KMS-11 (cell line): ENCODE measurements at regions not wholly inside any gene's neighbourhood (a gene's known extent, or its start where the extent isn't known, plus 50 kb on each side); places are given as distances from the start of the nearest gene placed in this dataset.
"Not testable (repeated sequence)": the region's sequence is repeated elsewhere in the genome, so short reads cannot be mapped to it uniquely, and the experiment has no call there.

ENCODE experiments used
- H2AFZ ChIP-seq: fragments of 200-600 bp; sonication (generic); 2 replicates; pipeline ENCODE4 v1.6.1; 2016; ENCODE audit warnings: antibody characterized with exemption, mixed run types, low read depth
- H3K27ac ChIP-seq: fragments of 200-600 bp; sonication (generic); 2 replicates; pipeline ENCODE4 v1.6.1; 2016; ENCODE audit warnings: mild to moderate bottlenecking, mixed run types
- H3K27me3 ChIP-seq: fragments of 200-600 bp; sonication (generic); 2 replicates; pipeline ENCODE4 v1.6.1; 2017; ENCODE audit warnings: mild to moderate bottlenecking, low read depth, mixed run types, moderate library complexity; ENCODE audit not compliant: insufficient read depth
- H3K36me3 ChIP-seq: fragments of 200-600 bp; sonication (generic); 2 replicates; pipeline ENCODE4 v1.6.1; 2017; ENCODE audit warnings: mild to moderate bottlenecking, mixed run types; ENCODE audit not compliant: insufficient read depth
- H3K4me1 ChIP-seq: fragments of 200-600 bp; sonication (generic); 2 replicates; pipeline ENCODE4 v1.6.1; 2016; ENCODE audit warnings: mild to moderate bottlenecking, low read depth, mixed run types; ENCODE audit not compliant: poor library complexity, severe bottlenecking
- H3K4me2 ChIP-seq: fragments of 200-600 bp; sonication (generic); 2 replicates; pipeline ENCODE4 v1.7.0; 2016; ENCODE audit warnings: mild to moderate bottlenecking, mixed run types
- H3K4me3 ChIP-seq: fragments of 200-600 bp; sonication (generic); IDR thresholded peaks from 2 replicates; pipeline ENCODE4 v1.6.1; 2017; ENCODE audit warnings: low read depth, low read length, mixed read lengths; ENCODE audit not compliant: insufficient read depth
- H3K79me2 ChIP-seq: fragments of 200-600 bp; sonication (generic); 2 replicates; pipeline ENCODE4 v1.6.1; 2016; ENCODE audit warnings: low read depth, mixed run types; ENCODE audit not compliant: insufficient read depth
- H3K9ac ChIP-seq: fragments of 200-600 bp; sonication (generic); 2 replicates; pipeline ENCODE4 v1.6.1; 2016; ENCODE audit warnings: mild to moderate bottlenecking, mixed run types
- H4K20me1 ChIP-seq: fragments of 200-600 bp; sonication (generic); 2 replicates; pipeline ENCODE4 v1.6.1; 2016; ENCODE audit warnings: mild to moderate bottlenecking, mixed run types; ENCODE audit not compliant: insufficient read depth
- CTCF ChIP-seq: fragments of 200-600 bp; sonication (generic); conservative IDR thresholded peaks from 2 replicates; pipeline ENCODE4 v1.6.1; 2017; ENCODE audit warnings: low read depth, mild to moderate bottlenecking, antibody characterized with exemption, low read length, moderate library complexity, mixed read lengths

GRCh38 chr21:35556536-35556935, 503.8 kb downstream of the SETD4 start:
- H3K4me1 ChIP-seq: no peaks in the 10 kb centered on the region
- H3K27ac ChIP-seq: no peak overlapping the region
- H3K4me3 ChIP-seq: no peak overlapping the region
- TF ChIP-seq CTCF: no peak
- no peak overlapping the region for H3K9ac ChIP-seq
- no peak overlapping the region for H3K4me2 ChIP-seq
- H2AFZ ChIP-seq: no peak overlapping the region
- H3K36me3 ChIP-seq: no peaks in the 10 kb centered on the region
- no peaks in the 10 kb centered on the region for H4K20me1 ChIP-seq
- H3K27me3 ChIP-seq: no peaks in the 10 kb centered on the region
- no peaks in the 10 kb centered on the region for H3K79me2 ChIP-seq

GRCh38 chr21:35552483-35552882, 503.4 kb upstream of the RUNX1 start:
- H3K27ac ChIP-seq, H3K27me3 ChIP-seq, H3K79me2 ChIP-seq, H3K36me3 ChIP-seq, H3K4me1 ChIP-seq, H4K20me1 ChIP-seq, H3K4me3 ChIP-seq, H3K4me2 ChIP-seq, H2AFZ ChIP-seq, H3K9ac ChIP-seq: not testable (repeated sequence)

- Histone ChIP-seq H4K20me1 (no peaks in the 10 kb centered on the region), H3K4me2 (no peak overlapping the region), H3K4me1 (no peaks in the 10 kb centered on the region), H3K9ac (no peak overlapping the region), H3K36me3 (no peaks in the 10 kb centered on the region), H3K4me3 (no peak overlapping the region), H2AFZ (no peak overlapping the region), H3K27ac (no peak overlapping the region), H3K27me3 (no peaks in the 10 kb centered on the region), H3K79me2 (no peaks in the 10 kb centered on the region)
- no peak for TF ChIP-seq CTCF
Observed at GRCh38 chr21:35548904-35549615, 500.0 kb upstream of the RUNX1 start.

- H3K79me2 ChIP-seq: no peaks in the 10 kb centered on the region
- H3K9ac ChIP-seq: no peak overlapping the region
- no peak for TF ChIP-seq CTCF
- no peaks in the 10 kb centered on the region for H3K36me3 ChIP-seq
- H3K27ac ChIP-seq: no peak overlapping the region
- H2AFZ ChIP-seq: no peak overlapping the region
- no peaks in the 10 kb centered on the region for H3K27me3 ChIP-seq
- H3K4me3 ChIP-seq: no peak overlapping the region
- no peak overlapping the region for H3K4me2 ChIP-seq
- no peaks in the 10 kb centered on the region for H4K20me1 ChIP-seq
- no peaks in the 10 kb centered on the region for H3K4me1 ChIP-seq
Observed at GRCh38 chr21:35547946-35548774, 499.1 kb upstream of the RUNX1 start.

GRCh38 chr21:35543746-35544145, 494.6 kb upstream of the RUNX1 start:
- H3K4me2 ChIP-seq: no peak overlapping the region
- H3K4me3 ChIP-seq: no peak overlapping the region
- no peak overlapping the region for H3K9ac ChIP-seq
- no peaks in the 10 kb centered on the region for H3K4me1 ChIP-seq
- no peaks in the 10 kb centered on the region for H3K36me3 ChIP-seq
- TF ChIP-seq CTCF: no peak
- H3K27ac ChIP-seq: no peak overlapping the region
- no peaks in the 10 kb centered on the region for H3K79me2 ChIP-seq
- no peaks in the 10 kb centered on the region for H4K20me1 ChIP-seq
- H3K27me3 ChIP-seq: no peaks in the 10 kb centered on the region
- no peak overlapping the region for H2AFZ ChIP-seq
